ENCODE measurements at regions not wholly inside any gene's neighbourhood (a gene's known extent, or its start where the extent isn't known, plus 50 kb on each side); places are given as distances from the start of the nearest gene placed in this dataset.

DNA sequence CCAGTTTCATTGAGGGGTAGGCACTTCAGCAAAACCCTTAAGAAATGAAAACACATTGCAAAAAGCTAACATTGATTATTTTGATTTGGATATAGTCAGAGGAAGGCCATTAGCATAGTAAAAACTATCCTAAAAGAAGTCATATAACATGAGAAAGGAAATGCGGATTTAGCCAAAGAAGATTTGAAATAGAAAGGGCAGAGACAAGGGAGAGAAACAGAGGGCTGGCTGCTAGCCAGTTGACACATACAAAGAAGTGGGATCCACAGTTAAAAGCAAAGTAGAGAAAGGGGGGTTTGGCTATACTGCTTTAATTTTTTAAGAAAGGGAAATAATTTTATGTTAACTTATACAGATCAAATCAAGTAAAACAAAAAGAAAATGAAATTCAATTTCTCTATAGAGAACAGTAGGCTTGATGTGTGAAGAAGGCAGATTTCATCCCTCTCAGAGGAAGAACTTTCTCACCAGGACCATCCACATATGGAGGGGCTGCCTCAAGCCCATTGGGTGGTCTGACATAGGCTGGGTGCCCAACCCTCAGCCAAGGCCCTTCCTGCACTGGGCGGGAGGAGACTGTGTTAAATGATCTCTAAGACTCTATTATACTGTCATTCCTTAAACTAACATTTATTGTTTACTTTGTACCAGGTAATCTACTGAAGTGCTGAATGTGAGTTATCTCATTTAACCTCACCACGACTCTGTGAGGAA lies 420.3 kb downstream of the CCDC91 start:
- TF ChIP-seq, protein P1, sequence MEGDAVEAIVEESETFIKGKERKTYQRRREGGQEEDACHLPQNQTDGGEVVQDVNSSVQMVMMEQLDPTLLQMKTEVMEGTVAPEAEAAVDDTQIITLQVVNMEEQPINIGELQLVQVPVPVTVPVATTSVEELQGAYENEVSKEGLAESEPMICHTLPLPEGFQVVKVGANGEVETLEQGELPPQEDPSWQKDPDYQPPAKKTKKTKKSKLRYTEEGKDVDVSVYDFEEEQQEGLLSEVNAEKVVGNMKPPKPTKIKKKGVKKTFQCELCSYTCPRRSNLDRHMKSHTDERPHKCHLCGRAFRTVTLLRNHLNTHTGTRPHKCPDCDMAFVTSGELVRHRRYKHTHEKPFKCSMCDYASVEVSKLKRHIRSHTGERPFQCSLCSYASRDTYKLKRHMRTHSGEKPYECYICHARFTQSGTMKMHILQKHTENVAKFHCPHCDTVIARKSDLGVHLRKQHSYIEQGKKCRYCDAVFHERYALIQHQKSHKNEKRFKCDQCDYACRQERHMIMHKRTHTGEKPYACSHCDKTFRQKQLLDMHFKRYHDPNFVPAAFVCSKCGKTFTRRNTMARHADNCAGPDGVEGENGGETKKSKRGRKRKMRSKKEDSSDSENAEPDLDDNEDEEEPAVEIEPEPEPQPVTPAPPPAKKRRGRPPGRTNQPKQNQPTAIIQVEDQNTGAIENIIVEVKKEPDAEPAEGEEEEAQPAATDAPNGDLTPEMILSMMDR (IDR thresholded peaks at IDR 0.05) = no peak
- TF ChIP-seq POLR2A (IDR thresholded peaks at IDR 0.05) = no peak
- TF ChIP-seq POLR2AphosphoS5 (IDR thresholded peaks at IDR 0.05) = no peak
